Ishikawa (cell line): ENCODE measurements at regions not wholly inside any gene's neighbourhood (a gene's known extent, or its start where the extent isn't known, plus 50 kb on each side); places are given as distances from the start of the nearest gene placed in this dataset.

Source experiments
- CEBPB ChIP-seq: IDR thresholded peaks from 2 replicates; pipeline ENCODE4 v1.6.1; 2012
- CREB1 ChIP-seq: IDR thresholded peaks from 2 replicates; pipeline ENCODE4 v1.6.1; 2012; ENCODE audit warnings: low read depth
- EGR1 ChIP-seq: IDR thresholded peaks from 2 replicates; pipeline ENCODE4 v1.6.1; 2012
- EP300 ChIP-seq: IDR thresholded peaks from 2 replicates; pipeline ENCODE4 v1.6.1; 2012; ENCODE audit warnings: borderline replicate concordance
- FOXM1 ChIP-seq: IDR thresholded peaks from 2 replicates; pipeline ENCODE4 v1.6.1; 2012; ENCODE audit warnings: low read depth, borderline replicate concordance
- NFIC ChIP-seq: IDR thresholded peaks from 2 replicates; pipeline ENCODE4 v1.6.1; 2012
- RAD21 ChIP-seq: IDR thresholded peaks from 2 replicates; pipeline ENCODE4 v1.6.1; 2012; ENCODE audit warnings: low read depth
- TAF1 ChIP-seq: IDR thresholded peaks from 2 replicates; pipeline ENCODE4 v1.6.1; 2012; ENCODE audit warnings: low read depth, mild to moderate bottlenecking
- TCF12 ChIP-seq: IDR thresholded peaks from 2 replicates; pipeline ENCODE4 v1.6.1; 2012; ENCODE audit warnings: low read depth
- TEAD4 ChIP-seq: IDR thresholded peaks from 2 replicates; pipeline ENCODE4 v1.6.1; 2012
- YY1 ChIP-seq: IDR thresholded peaks from 2 replicates; pipeline ENCODE4 v1.6.1; 2012; ENCODE audit warnings: low read depth
- ZBTB7A ChIP-seq: IDR thresholded peaks from 2 replicates; pipeline ENCODE4 v1.6.1; 2012; ENCODE audit warnings: low read depth
- TF ChIP-seq, protein P1 (sequence below): IDR thresholded peaks from 2 replicates; pipeline ENCODE4 v1.6.1; 2012
- TF ChIP-seq, protein P2 (sequence below): IDR thresholded peaks from 2 replicates; pipeline ENCODE4 v1.6.1; 2012; ENCODE audit warnings: low read depth, mild to moderate bottlenecking
- TF ChIP-seq, protein P3 (sequence below): IDR thresholded peaks from 2 replicates; pipeline ENCODE4 v1.6.1; 2012

DNA sequence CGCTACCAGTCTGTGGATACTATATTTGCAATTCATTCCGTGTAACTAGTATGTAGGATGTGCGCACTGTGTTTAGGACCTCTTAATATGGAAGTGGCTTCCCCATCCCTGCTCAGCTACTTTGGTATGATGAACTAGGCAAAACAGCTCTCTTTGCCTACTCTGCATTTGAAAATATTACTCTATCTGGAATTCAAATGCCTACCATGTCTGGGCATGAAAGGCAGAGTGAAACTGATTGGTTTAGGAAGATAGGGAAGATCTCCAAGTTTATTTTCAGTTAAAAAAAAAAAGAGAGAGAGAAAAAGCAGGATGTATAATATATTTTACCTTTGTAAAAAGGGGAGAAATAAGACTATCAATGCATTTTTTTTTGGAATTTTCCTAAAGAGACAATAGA is 74.1 kb upstream of the ELL2 start:
- TF ChIP-seq TAF1 (no peak), RAD21 (no peak), YY1 (no peak), EP300 (no peak), FOXM1 (no peak), CEBPB (no peak), NFIC (no peak), TCF12 (no peak), CREB1 (no peak), TEAD4 (no peak), EGR1 (no peak), ZBTB7A (no peak)
- TF ChIP-seq, protein P1, sequence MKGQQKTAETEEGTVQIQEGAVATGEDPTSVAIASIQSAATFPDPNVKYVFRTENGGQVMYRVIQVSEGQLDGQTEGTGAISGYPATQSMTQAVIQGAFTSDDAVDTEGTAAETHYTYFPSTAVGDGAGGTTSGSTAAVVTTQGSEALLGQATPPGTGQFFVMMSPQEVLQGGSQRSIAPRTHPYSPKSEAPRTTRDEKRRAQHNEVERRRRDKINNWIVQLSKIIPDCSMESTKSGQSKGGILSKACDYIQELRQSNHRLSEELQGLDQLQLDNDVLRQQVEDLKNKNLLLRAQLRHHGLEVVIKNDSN = no peak
- TF ChIP-seq, protein P2, sequence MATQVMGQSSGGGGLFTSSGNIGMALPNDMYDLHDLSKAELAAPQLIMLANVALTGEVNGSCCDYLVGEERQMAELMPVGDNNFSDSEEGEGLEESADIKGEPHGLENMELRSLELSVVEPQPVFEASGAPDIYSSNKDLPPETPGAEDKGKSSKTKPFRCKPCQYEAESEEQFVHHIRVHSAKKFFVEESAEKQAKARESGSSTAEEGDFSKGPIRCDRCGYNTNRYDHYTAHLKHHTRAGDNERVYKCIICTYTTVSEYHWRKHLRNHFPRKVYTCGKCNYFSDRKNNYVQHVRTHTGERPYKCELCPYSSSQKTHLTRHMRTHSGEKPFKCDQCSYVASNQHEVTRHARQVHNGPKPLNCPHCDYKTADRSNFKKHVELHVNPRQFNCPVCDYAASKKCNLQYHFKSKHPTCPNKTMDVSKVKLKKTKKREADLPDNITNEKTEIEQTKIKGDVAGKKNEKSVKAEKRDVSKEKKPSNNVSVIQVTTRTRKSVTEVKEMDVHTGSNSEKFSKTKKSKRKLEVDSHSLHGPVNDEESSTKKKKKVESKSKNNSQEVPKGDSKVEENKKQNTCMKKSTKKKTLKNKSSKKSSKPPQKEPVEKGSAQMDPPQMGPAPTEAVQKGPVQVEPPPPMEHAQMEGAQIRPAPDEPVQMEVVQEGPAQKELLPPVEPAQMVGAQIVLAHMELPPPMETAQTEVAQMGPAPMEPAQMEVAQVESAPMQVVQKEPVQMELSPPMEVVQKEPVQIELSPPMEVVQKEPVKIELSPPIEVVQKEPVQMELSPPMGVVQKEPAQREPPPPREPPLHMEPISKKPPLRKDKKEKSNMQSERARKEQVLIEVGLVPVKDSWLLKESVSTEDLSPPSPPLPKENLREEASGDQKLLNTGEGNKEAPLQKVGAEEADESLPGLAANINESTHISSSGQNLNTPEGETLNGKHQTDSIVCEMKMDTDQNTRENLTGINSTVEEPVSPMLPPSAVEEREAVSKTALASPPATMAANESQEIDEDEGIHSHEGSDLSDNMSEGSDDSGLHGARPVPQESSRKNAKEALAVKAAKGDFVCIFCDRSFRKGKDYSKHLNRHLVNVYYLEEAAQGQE = no peak
- TF ChIP-seq, protein P3, sequence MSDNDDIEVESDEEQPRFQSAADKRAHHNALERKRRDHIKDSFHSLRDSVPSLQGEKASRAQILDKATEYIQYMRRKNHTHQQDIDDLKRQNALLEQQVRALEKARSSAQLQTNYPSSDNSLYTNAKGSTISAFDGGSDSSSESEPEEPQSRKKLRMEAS = no peak

DNA sequence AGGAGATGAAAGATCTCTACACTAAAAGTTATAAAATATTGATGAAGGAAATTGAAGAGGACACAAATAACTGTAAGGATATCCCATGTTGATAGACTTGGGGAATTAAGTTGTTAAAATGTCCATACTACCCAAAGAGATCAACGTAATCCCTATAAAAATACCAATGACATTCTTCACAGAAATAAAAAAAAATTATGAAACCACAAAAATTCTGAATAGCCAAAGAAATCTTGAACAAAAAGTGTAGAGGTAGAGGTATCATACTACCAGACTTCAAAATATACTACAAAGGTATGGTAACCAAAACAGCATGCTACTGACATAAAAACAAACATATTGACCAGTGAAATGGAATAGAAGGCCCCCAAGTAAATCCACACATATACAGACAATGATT is 71.5 kb upstream of the ELL2 start:
- TF ChIP-seq FOXM1 (no peak), EGR1 (no peak), RAD21 (no peak), TEAD4 (no peak), YY1 (no peak), ZBTB7A (no peak), TAF1 (no peak), CEBPB (no peak), NFIC (no peak)
- TF ChIP-seq, protein P3 = no peak
- TF ChIP-seq, protein P1 = no peak
- TF ChIP-seq, protein P2 = no peak

DNA sequence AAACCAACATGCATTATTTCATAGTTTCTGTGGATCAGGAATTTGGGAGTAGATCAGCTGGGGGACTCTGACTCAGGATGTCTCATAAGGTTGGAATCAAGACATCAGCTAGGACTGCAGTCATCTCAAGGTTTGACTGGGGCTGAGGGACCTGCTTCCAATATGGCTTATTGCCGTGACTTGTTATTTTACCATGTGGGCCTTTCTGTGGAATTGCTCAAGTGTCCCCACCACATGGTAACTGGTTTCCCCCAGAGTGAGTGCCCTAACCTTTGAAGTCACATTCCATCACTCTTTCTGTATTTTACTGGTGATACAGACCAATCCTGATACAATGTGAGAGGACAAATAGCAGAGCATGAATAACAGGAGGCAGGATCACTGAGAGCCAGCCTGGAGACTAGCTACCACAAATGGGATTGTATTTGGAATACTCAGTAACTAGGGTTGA is 70.2 kb upstream of the ELL2 start:
- TF ChIP-seq CREB1 (no peak), TCF12 (no peak), RAD21 (no peak), TAF1 (no peak)
- TF ChIP-seq, protein P3 = no peak

DNA sequence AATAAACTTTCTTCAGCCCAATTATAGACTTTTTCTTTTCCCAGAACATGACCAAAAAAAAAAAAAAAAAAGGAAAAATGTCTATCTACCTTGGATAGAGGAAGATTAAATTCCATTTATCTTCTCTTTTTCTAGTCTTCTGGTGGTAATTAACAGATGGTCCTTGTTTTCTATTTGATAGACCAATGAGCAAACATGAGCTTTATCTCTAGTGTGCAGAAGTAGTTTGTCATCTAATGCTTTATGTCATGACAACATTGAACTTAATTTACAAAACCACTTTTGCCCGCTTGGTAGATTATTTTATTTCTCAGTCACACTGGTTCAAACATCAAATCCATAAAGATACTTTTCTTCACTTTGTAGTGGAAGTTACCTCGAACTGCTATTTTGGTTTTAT is 69.5 kb upstream of the ELL2 start:
- TF ChIP-seq EP300 (no peak), NFIC (no peak), RAD21 (no peak), ZBTB7A (no peak), EGR1 (no peak), CEBPB (no peak), YY1 (no peak), FOXM1 (no peak)
- TF ChIP-seq, protein P1 = no peak
- TF ChIP-seq, protein P3 = no peak
- TF ChIP-seq, protein P2 = no peak
